Fibroblast of skin of scalp (primary cell): ENCODE measurements at regions not wholly inside any gene's neighbourhood (a gene's known extent, or its start where the extent isn't known, plus 50 kb on each side); places are given as distances from the start of the nearest gene placed in this dataset.

Experiments
- DNase-seq: peaks from one replicate; pipeline ENCODE4 v3.0.0-alpha.2; 2013

DNA sequence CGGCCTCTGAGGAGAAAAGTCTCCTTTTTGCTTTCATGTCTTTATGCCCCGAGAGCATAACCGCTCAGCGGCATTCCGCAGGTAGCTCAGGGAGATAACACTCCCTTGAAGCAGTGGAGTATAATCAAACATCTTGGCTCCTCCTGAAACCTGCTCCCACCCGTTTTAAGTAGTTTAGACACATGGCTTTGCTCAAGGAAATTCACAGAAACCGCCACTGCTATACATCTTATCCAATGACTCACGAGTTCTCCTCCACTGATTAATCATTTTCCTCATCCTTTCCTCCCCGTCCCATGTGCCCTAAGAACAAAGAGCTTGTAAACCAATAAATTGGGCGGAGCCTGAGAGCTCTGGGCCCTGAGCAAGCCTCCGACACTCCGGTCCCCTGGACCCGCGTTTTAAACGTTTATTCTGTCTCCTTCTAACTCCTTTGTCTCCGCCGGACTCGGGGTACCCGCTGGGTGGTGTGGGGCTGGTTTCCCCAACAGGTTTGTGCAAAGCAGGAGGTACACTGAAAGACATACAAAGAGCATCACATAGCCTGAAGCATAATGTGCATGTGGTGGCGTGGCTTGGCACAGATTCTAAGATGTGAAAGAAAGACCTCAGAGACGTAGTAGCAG, 401.2 kb downstream of the TLL1 start:
- DNase-seq, result no peak

DNA sequence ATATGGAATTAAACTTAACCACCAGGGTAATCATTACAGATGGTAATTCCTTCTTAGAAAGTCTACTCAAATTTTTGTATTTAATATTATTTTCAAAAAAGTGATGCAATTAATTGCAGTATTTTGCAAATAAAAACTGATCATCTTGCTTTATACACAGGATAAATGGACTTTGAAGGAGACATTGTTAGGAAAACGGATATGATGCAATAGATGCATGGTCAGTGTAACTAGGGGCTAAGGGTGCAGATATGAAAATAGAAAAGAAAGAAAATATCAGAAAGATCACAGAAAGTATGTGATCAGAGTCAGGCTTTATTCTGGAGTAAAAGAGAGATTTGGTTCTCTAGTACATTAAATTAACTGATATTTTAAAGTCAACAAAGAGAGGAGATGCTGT, 401.7 kb downstream of the TLL1 start:
- no peak for DNase-seq

DNA sequence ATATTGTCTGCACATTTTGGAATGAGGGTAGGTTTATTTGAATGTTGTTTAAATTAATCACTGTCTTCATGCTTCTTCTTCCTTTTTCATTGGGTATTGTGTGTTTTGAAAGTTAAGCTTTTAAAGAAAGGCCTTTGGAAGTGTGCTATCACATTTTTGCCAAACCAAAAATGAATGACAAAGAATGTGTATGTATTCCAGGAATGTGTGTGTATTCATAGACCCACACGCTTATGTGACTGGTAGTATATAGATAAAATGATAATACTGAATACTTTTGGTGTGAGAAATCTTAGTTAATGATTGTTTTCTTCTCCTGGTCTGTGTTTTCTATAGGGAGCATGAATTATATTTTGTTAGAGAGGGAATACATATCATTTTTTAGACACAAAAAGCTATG, 404.4 kb downstream of the TLL1 start:
- DNase-seq, result peak; percentile 89

- DNase-seq, result peak; percentile 58
Measured at GRCh38 chr4:166277853-166278252, 404.8 kb downstream of the TLL1 start.

GRCh38 chr4:166279261-166279660, 406.2 kb downstream of the TLL1 start:
- DNase-seq, result no peak

GRCh38 chr4:166280642-166281041, 407.6 kb downstream of the TLL1 start:
- no peak for DNase-seq

DNA sequence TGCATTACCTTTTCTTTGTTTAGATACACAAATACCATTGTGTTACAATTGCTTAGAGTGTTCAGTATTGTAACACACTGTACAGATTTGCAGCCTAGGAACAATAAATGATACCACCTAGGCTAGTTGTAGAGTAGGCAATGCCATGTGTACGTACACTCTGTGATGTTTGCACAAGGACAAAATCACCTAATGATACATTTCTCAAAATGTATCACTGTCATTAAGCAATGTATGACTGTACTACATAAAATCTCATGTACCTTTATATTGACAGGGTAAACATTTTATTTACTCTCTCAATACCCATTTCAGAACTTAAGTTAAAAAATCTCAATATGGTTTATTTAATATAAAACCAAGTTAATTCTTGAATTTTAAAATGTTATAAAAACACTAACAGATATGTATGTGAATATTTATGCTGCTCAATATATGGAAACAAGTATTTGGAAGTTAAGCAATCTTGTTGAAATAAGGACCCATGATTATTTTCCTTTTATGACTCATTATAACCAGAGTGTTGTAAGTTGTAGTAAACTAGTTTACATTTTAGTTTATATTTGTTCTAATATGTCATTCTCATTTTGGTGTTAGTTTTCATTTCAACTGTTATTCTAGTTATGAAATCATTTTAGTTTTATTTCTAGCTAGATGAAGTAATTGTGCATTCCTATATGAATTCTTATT, 409.2 kb downstream of the TLL1 start:
- DNase-seq, result peak; percentile 9

GRCh38 chr4:166284221-166284620, 411.2 kb downstream of the TLL1 start:
- DNase-seq, result no peak

GRCh38 chr4:166290426-166290825, 417.4 kb downstream of the TLL1 start:
- DNase-seq, result no peak

- DNase-seq, result peak; percentile 57
Measured at GRCh38 chr4:166293556-166293955, 420.5 kb downstream of the TLL1 start.

DNA sequence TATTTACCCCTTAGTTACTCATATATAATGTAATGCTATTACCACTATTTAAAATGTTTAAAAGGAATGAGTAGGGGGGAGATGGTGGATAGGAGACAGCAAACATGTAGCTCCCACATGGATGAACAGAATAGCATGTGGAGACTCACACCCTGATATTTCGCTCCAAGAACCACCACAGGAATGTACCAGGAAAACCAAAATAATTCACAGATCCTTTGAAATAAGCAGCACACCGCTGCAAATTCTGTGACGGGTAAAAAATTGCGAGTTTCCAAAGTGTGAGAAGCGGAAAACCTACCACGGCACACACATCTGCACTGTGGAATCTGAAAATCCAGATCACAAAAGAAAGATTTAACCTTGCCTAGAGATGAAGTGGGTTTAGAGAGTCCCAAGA, 428.2 kb downstream of the TLL1 start:
- peak; percentile 72 for DNase-seq

DNA sequence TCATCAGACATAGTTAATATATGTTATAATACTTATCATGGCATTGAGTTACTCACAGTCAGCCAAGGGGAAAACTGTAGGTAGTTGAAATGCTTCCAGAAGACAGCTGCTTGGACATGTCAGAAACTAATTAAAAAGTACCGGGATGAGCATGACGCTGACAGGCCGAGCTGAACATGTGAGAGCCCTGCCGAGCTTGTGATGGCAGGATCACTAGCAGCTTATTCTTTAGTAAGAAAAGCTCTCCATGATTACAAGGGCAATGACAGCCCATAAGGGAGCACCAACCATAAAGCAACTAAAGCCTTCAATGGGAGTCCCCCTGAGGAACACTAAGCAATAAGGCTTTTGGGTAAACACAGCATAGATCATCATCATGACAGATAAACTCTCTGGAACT, 435.6 kb downstream of the TLL1 start:
- no peak for DNase-seq

DNA sequence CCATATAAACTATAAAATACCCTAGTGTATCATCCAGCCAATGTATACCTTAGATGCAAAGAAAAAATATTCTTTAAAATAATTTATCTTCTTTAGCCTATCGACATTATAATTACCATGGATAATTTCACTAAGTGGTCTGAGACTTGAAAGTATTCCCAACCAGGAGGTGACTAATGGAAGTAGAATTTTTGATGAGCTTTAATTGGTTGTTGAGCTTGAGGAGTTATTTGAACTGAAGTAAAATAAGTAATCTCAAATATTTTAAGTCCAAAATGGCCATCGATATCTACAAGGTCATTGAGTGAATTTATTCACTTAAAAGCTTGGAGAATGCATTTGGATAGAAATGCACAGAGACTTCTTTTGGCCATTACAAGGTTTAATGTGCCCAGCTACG, 436.2 kb downstream of the TLL1 start:
- no peak for DNase-seq

DNA sequence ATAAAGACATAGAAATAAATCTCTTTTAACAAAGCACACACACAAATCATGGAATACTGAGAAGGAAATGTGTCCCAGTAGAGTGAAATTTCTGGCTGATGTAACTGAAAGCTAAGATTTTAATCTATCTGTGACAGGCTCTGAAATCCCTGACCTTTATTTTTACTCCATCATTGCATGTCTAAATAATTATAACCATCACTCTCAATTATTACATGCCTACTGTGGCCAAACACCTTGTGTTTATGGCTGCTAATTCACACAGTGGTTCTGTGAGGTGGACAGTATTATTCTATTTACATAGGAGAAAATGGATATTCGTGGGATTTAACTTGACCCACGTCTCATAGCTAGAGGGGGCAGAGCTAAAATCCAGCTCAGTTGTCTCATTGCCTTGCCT, 438.1 kb downstream of the TLL1 start:
- DNase-seq, result peak; percentile 21

- peak; percentile 65 for DNase-seq
Measured at GRCh38 chr4:166312166-166312565, 439.1 kb downstream of the TLL1 start.

DNA sequence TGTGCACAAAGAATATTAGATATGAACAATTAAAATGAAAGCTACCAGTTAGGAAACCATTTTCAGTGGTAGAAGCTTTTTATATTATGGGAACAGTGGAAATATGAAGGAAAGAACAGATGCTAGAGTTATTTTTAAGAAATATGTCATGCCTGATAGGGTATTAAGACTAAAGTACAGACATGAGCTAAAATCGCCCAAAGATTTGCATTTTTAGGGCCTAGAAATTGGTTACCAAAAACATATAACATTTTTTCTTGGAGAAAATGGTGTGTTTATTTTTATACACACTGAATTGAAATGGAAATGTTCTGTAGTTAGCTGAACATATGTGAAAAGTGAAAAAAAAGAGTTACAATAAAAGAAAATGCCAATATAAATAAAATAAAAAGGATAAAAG, 441.9 kb downstream of the TLL1 start:
- DNase-seq, result no peak

DNA sequence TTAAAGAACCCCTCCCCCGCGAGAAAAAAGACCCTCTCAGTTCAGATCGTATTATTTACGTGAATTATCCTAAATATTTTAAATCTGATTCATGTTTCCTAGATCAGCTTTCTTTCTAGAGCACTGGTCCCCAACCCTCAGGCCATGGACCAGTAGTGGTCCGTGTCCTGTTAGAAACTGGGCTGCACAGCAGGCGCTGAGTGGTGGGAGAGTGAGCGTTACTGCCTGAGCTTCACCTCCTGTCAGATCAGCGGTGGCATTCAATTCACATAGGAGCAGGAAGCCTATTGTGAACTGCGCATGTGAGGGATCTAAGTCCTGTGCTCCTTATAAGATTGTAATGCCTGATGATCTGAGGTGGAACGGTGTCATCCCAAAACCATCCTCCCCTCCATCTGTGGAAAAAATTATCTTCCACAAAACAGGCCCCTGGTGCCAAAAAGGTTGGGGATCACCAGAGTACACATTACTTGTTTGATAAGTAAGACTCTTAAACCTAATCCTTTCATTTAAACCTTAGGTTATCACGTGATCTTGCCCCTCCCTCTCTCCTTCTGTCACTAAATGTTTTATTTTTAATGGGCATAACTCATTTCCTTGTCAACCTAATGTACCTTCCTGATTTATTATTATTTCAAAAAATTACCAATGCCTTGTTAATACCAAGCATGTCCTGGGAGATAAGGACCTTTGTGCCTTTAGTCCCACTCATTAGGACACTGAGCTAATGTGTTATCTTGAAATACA, 442.9 kb downstream of the TLL1 start:
- no peak for DNase-seq

DNA sequence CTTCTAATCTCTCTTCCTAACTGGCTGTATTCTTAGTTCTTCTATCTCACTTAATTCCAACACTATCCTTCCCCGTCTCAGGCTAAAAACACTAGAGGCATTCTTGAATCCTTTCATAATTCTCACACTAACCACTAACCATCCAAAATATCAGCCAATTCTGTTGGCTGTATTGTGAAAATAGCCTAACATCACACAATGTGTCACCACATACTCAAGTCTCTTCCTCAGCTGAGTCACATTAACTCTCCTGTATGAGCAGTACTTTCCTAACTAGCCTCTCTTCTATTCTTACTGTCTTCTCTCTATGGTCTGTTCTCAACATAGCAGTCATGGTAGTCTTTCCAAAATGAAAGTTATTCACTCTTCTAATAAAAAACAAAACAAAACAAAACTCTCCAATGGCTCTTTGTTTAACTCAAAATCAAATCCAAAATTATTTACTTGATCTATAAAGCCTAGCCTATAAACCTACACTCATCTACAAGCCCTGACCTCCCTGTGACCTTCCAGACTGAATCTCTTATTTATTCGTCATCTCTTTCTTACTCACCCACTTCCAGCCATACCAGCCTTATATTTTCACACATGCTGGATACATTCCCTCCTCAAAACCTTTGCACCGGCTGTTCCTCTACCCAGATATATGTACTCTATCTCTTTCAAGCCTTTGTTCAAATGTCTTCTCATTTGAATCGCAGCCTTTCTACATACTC, 445.9 kb downstream of the TLL1 start:
- DNase-seq, result peak; percentile 87

DNA sequence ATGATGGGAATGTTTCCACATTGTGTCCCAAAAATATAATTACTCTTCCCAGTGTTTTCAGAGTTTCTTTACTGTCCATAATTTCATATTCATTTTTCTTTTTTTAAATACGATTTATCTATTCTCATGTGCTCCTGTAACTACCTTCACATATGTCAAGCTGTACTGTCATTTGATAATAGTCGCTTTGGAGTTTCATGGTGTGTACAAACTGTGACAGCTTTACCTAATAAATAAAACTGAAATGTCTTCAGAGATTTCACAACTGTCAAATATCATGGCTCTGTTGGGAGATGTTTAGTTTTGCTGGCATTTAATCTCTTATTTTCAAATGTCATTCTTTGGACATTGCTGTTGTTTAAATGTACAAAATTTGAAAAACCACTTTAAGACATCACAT, 450.2 kb downstream of the TLL1 start:
- no peak for DNase-seq

DNA sequence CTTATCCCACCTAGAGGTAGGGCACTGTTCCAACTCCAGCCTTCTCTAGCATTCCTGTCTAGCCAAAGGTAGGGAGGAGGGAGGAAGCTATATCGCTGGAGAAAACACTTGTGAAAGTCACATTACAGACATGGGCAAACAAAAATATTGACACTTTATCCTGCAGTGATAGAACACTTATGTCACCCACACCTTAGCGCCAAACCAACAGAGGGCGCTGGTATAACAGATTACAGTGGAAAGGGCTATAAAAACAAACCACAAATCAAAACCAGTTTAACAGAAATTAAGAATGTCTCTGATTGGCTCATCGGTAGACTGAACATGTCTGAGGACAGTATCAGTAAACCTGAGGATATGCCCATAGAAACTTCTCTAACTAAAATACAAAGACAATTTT, 451.3 kb downstream of the TLL1 start:
- peak; percentile 22 for DNase-seq

DNA sequence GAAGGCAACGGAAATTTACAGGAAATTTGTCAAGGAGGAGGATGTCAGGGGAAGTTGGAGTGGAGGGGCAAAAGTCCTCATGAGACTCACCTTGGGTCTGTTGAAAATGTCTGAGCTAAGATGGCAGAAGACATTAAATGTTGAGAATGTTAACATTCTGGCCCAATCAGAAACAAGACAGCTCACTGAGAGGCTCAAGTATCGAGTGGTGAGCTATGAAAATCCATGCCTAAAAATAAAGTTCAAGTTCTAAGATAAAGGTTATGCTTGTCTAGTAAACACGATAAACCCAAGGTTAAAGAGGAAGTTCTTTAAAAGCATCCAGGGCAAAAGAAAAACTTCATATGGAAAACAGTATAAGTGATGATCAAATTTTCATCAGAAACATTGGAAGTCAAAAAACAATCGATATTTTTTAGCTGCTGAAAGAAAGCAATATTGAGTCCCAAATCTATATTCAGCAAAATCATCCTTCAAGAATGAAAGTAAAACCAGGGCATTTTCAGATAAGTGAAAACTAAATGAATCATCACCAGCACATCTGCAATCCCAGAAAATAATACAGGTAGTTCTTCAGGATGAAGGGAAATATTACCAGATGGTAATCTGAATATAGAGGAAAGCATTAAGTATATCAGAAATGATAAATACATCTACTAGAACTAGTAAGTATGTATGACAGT, 462.4 kb downstream of the TLL1 start:
- DNase-seq, result no peak

- no peak for DNase-seq
Measured at GRCh38 chr4:166341992-166342391, 469.0 kb downstream of the TLL1 start.

GRCh38 chr4:166363198-166363597, 490.2 kb downstream of the TLL1 start:
- no peak for DNase-seq
